CD14-positive monocyte (primary cell): ENCODE measurements at regions not wholly inside any gene's neighbourhood (a gene's known extent, or its start where the extent isn't known, plus 50 kb on each side); places are given as distances from the start of the nearest gene placed in this dataset.
"Not testable (repeated sequence)": the region's sequence is repeated elsewhere in the genome, so short reads cannot be mapped to it uniquely, and the experiment has no call there.

Experiments used
- DNase-seq, 3 donors: peaks; one replicate each; pipeline ENCODE4 v3.0.0-alpha.2; 2011 to 2022
- H2AFZ ChIP-seq: 2 replicates; pipeline ENCODE4 v1.6.0; 2012; ENCODE audit warnings: mild to moderate bottlenecking, low read depth, low read length, inconsistent platforms; ENCODE audit not compliant: insufficient read depth, poor library complexity, severe bottlenecking
- H3K27ac ChIP-seq, 2 donors: 1 replicate in 1 of 2; 2 replicates in 1 of 2; pipeline ENCODE4 v1.5.1; 2012 to 2013; ENCODE audit warnings: low read length in 2 of 2, control low read depth in 1 of 2, inconsistent platforms in 1 of 2, low read depth in 1 of 2, mild to moderate bottlenecking in 1 of 2
- H3K27me3 ChIP-seq, 2 donors: one replicate each; pipeline versions ENCODE4 v1.6.0 to v1.6.1; 2011 to 2013; ENCODE audit warnings: low read length in 2 of 2; ENCODE audit not compliant: control insufficient read depth in 2 of 2, insufficient read depth in 2 of 2
- H3K36me3 ChIP-seq, 2 donors: replicated peaks in 1 of 2; 1 replicate in 1 of 2; 2 replicates in 1 of 2; pipeline versions ENCODE4 v1.5.1 to v1.6.1; 2012 to 2013; ENCODE audit warnings: low read length in 2 of 2, control low read depth in 1 of 2, inconsistent platforms in 1 of 2, mild to moderate bottlenecking in 1 of 2; ENCODE audit not compliant: insufficient read depth in 2 of 2, control insufficient read depth in 1 of 2
- H3K4me1 ChIP-seq, 2 donors: 1 replicate in 1 of 2; 2 replicates in 1 of 2; pipeline versions ENCODE4 v1.5.1 to v1.6.1; 2012 to 2013; ENCODE audit warnings: low read length in 2 of 2, control low read depth in 1 of 2, inconsistent platforms in 1 of 2, mild to moderate bottlenecking in 1 of 2, moderate library complexity in 1 of 2; ENCODE audit not compliant: insufficient read depth in 2 of 2, control insufficient read depth in 1 of 2
- H3K4me2 ChIP-seq: replicated peaks from 2 replicates; pipeline ENCODE3; 2012; ENCODE audit warnings: low read length, moderate library complexity, mild to moderate bottlenecking; ENCODE audit not compliant: poor library complexity, severe bottlenecking; ENCODE audit errors: extremely low read depth
- H3K4me3 ChIP-seq, 3 experiments: fragments of 200-600 bp in 1 of 3; sonication (generic) in 1 of 3; replicated peaks in 1 of 3; 1 replicate in 2 of 3; 2 replicates in 1 of 3; pipeline ENCODE4 v1.5.1; 2011 to 2013; ENCODE audit warnings: low read length in 3 of 3, mild to moderate bottlenecking in 3 of 3, control low read depth in 2 of 3, low read depth in 2 of 3, inconsistent platforms in 1 of 3, moderate library complexity in 1 of 3
- H3K79me2 ChIP-seq: 2 replicates; pipeline ENCODE4 v1.6.0; 2012; ENCODE audit warnings: mild to moderate bottlenecking, control low read depth, inconsistent platforms, low read length, moderate library complexity; ENCODE audit not compliant: insufficient read depth
- H3K9ac ChIP-seq: 2 replicates; pipeline ENCODE4 v1.6.0; 2017; ENCODE audit warnings: low read length, mild to moderate bottlenecking; ENCODE audit not compliant: insufficient read depth, poor library complexity, severe bottlenecking
- H3K9me3 ChIP-seq, 2 donors: replicated peaks in 1 of 2; 1 replicate in 1 of 2; 2 replicates in 1 of 2; pipeline versions ENCODE4 v1.5.1 to v1.6.1; 2012 to 2013; ENCODE audit warnings: low read length in 2 of 2, control low read depth in 1 of 2; ENCODE audit not compliant: control insufficient read depth in 1 of 2, insufficient read depth in 1 of 2
- H4K20me1 ChIP-seq: 2 replicates; pipeline ENCODE4 v1.6.0; 2012; ENCODE audit warnings: mild to moderate bottlenecking, low read length, control low read depth, moderate library complexity; ENCODE audit not compliant: insufficient read depth
- H3K27ac Mint-ChIP-seq, 7 donors: one replicate each; pipeline ENCODE4 v1.8.0; 2020; ENCODE audit warnings: mild to moderate bottlenecking in 7 of 7, mixed read lengths in 7 of 7, moderate library complexity in 6 of 7, inconsistent platforms in 2 of 7
- H3K27me3 Mint-ChIP-seq, 3 donors: one replicate each; pipeline ENCODE4 v1.8.0; 2021 to 2022; ENCODE audit warnings: low read depth in 3 of 3, mild to moderate bottlenecking in 3 of 3, mixed read lengths in 3 of 3, moderate library complexity in 3 of 3, inconsistent platforms in 1 of 3
- H3K36me3 Mint-ChIP-seq, 2 donors: one replicate each; pipeline ENCODE4 v1.8.0; 2020; ENCODE audit warnings: mixed read lengths in 2 of 2, inconsistent platforms in 1 of 2, mild to moderate bottlenecking in 1 of 2
- H3K4me1 Mint-ChIP-seq: one replicate; pipeline ENCODE4 v1.8.0; 2020; ENCODE audit warnings: mild to moderate bottlenecking, mixed read lengths
- H3K4me3 Mint-ChIP-seq, 2 donors: one replicate each; pipeline ENCODE4 v1.8.0; 2020; ENCODE audit warnings: mild to moderate bottlenecking in 2 of 2, mixed read lengths in 2 of 2, moderate library complexity in 1 of 2
- H3K9me3 Mint-ChIP-seq, 7 donors: one replicate each; pipeline ENCODE4 v1.8.0; 2020 to 2022; ENCODE audit warnings: mixed read lengths in 7 of 7, mild to moderate bottlenecking in 6 of 7, moderate library complexity in 6 of 7, inconsistent platforms in 2 of 7
- WGBS: methylation state at CpG from one replicate; pipeline ENCODE4 v1.1.5; 2013; ENCODE audit warnings: missing lambda C conversion rate; ENCODE audit not compliant: insufficient coverage; 5-methylcytosine and 5-hydroxymethylcytosine counted together
- intact Hi-C, 2 donors: fragments of 100-400 bp; cut with micrococcal nuclease; formaldehyde crosslinking; loops; one replicate each; pipeline versions ENCODE4 v1.15.0 to v1.15.1; 2023
- TF ChIP-seq, protein P1 (sequence below): fragments of 200-600 bp; IDR thresholded peaks from one replicate; pipeline ENCODE4 v1.8.0; 2022; ENCODE audit warnings: antibody characterized with exemption, mild to moderate bottlenecking

DNA sequence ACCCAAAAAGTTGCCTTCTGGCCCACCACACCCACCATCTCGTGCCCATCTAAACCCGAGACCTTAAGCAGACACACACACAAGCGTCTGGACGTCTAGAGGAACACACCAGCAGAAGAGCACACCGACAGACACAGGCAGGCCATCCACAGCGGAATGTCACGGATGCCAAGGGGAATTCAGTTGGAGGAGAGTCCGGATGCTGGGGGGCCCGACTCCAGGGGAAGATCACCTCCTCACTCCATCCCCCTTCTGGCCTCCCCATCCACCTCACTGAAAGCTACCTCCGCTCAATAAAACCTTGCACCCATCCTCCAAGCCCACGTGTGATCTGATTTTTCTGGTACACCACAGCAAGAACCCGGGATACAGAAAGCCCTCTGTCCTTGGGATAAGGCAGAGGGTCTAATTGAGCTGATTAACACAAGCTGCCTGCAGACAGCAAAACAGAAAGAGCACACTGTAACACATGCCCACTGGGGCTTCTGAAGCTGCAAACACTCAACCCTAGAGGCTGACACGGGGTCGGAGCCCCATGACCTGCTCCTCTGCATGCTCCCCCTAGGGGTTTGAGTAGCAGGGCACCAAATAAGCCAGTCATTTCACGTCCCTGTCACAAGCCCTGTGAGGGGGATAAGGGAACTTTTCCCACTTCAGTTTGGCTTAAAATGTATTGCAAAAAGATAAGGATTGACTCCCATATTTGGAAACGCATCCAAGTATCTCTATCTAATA, 339.6 kb upstream of the PCDH10 start:
- no peak for DNase-seq
- Mint-ChIP-seq H3K36me3 (no peaks in the 10 kb centered on the region), H3K27me3 (no peaks in the 10 kb centered on the region), H3K27ac (no peak overlapping the region), H3K9me3 (peaks cover 0 to 3% (median 0%) of the 10 kb centered on the region in 7 donors), H3K4me3 (no peak overlapping the region), H3K4me1 (no peaks in the 10 kb centered on the region)
- WGBS, result 91% methylated on average over 9 of the region's 16 CpGs
- no peaks in the 10 kb centered on the region for H3K4me1 ChIP-seq
- no peak overlapping the region for H2AFZ ChIP-seq
- no peak overlapping the region for H3K4me3 ChIP-seq
- no peak overlapping the region for H3K9ac ChIP-seq
- H3K36me3 ChIP-seq, result no peaks in the 10 kb centered on the region
- H4K20me1 ChIP-seq, result no peaks in the 10 kb centered on the region
- no peaks in the 10 kb centered on the region for H3K79me2 ChIP-seq
- intact Hi-C loops, result no loop called here
- no peaks in the 10 kb centered on the region for H3K27me3 ChIP-seq
- TF ChIP-seq, protein P1, sequence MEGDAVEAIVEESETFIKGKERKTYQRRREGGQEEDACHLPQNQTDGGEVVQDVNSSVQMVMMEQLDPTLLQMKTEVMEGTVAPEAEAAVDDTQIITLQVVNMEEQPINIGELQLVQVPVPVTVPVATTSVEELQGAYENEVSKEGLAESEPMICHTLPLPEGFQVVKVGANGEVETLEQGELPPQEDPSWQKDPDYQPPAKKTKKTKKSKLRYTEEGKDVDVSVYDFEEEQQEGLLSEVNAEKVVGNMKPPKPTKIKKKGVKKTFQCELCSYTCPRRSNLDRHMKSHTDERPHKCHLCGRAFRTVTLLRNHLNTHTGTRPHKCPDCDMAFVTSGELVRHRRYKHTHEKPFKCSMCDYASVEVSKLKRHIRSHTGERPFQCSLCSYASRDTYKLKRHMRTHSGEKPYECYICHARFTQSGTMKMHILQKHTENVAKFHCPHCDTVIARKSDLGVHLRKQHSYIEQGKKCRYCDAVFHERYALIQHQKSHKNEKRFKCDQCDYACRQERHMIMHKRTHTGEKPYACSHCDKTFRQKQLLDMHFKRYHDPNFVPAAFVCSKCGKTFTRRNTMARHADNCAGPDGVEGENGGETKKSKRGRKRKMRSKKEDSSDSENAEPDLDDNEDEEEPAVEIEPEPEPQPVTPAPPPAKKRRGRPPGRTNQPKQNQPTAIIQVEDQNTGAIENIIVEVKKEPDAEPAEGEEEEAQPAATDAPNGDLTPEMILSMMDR, result no peak
- no peak overlapping the region for H3K4me2 ChIP-seq
- no peaks in the 10 kb centered on the region for H3K9me3 ChIP-seq
- no peak overlapping the region for H3K27ac ChIP-seq

DNA sequence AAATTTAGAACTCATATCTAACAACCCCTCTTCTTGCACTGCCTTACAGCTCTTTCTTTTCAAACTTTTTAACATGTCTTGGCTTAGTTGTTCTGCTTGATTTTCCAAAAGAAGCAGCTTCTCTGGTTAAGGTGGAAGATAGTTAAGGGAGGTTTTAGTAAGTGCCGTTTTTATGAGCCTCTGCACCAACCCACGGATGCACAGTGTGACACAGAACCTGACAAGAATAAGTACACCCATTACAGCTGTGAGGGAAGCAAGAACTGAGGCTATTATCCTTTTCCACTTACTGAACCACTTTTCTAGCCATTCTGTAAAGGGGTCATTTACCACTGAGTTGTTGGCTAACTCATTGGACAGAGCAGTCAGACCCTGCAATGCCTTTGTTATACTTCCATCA, 336.0 kb upstream of the PCDH10 start:
- H3K4me3 Mint-ChIP-seq, H3K36me3 Mint-ChIP-seq, H2AFZ ChIP-seq, H3K27me3 Mint-ChIP-seq, H3K36me3 ChIP-seq, DNase-seq, H3K9me3 ChIP-seq, H3K27me3 ChIP-seq, H3K4me1 Mint-ChIP-seq, H4K20me1 ChIP-seq, H3K79me2 ChIP-seq, H3K4me2 ChIP-seq, H3K9me3 Mint-ChIP-seq, H3K27ac ChIP-seq, H3K4me3 ChIP-seq, H3K27ac Mint-ChIP-seq, H3K4me1 ChIP-seq, intact Hi-C loops, H3K9ac ChIP-seq: not testable (repeated sequence)
- WGBS, result no CpG with 5 or more reads among the region's 2 CpGs
